Skeletal muscle tissue (tissue), 3 donors: ENCODE measurements at regions not wholly inside any gene's neighbourhood (a gene's known extent, or its start where the extent isn't known, plus 50 kb on each side); places are given as distances from the start of the nearest gene placed in this dataset.
"Not testable (repeated sequence)": the region's sequence is repeated elsewhere in the genome, so short reads cannot be mapped to it uniquely, and the experiment has no call there.

ENCODE experiments used
- H3K27ac ChIP-seq: one replicate; pipeline ENCODE4 v1.7.0; 2013; ENCODE audit warnings: mild to moderate bottlenecking, low read depth, low read length, inconsistent platforms
- H3K27me3 ChIP-seq, 3 donors: one replicate each; pipeline ENCODE4 v1.7.0; 2013; ENCODE audit warnings: low read length in 3 of 3; ENCODE audit not compliant: control insufficient read depth in 3 of 3, insufficient read depth in 3 of 3
- H3K36me3 ChIP-seq, 3 donors: one replicate each; pipeline ENCODE4 v1.7.0; 2013; ENCODE audit warnings: low read length in 3 of 3; ENCODE audit not compliant: control insufficient read depth in 3 of 3, insufficient read depth in 3 of 3
- H3K4me1 ChIP-seq, 3 donors: one replicate each; pipeline ENCODE4 v1.7.0; 2013; ENCODE audit warnings: low read length in 3 of 3, mild to moderate bottlenecking in 3 of 3; ENCODE audit not compliant: control insufficient read depth in 3 of 3, insufficient read depth in 3 of 3
- H3K4me3 ChIP-seq, 3 donors: one replicate each; pipeline ENCODE4 v1.7.0; 2013; ENCODE audit warnings: low read length in 3 of 3
- H3K9ac ChIP-seq, 3 donors: one replicate each; pipeline ENCODE4 v1.7.0; 2013; ENCODE audit warnings: low read length in 3 of 3, mild to moderate bottlenecking in 3 of 3, moderate library complexity in 2 of 3, low read depth in 1 of 3
- H3K9me3 ChIP-seq, 3 donors: one replicate each; pipeline ENCODE4 v1.7.0; 2013; ENCODE audit warnings: low read length in 3 of 3; ENCODE audit not compliant: control insufficient read depth in 3 of 3
- donor health status: Osteomylitis.

- H3K9me3 ChIP-seq, H3K9ac ChIP-seq, H3K4me1 ChIP-seq, H3K27ac ChIP-seq, H3K36me3 ChIP-seq, H3K4me3 ChIP-seq: not testable (repeated sequence)
- H3K27me3 ChIP-seq, result peaks cover 8 to 22% (median 22%) of the 10 kb centered on the region in 3 donors
These were observed 99.1 kb upstream of the FMN2 start for GRCh38 chr1:239992566-239992965.

- no peaks in the 10 kb centered on the region for H3K36me3 ChIP-seq
- H3K9ac ChIP-seq, result no peak overlapping the region
- H3K4me1 ChIP-seq, result peaks cover 0 to 5% (median 0%) of the 10 kb centered on the region in 3 donors
- H3K27ac ChIP-seq, result no peak overlapping the region
- peaks cover 12 to 28% (median 24%) of the 10 kb centered on the region in 3 donors for H3K27me3 ChIP-seq
- H3K4me3 ChIP-seq, result no peak overlapping the region
- no peaks in the 10 kb centered on the region for H3K9me3 ChIP-seq
These were observed 98.3 kb upstream of the FMN2 start for GRCh38 chr1:239993366-239993765.

- Histone ChIP-seq H3K36me3 (no peaks in the 10 kb centered on the region), H3K9me3 (no peaks in the 10 kb centered on the region), H3K4me1 (peaks cover 0 to 5% (median 0%) of the 10 kb centered on the region in 3 donors), H3K27ac (no peak overlapping the region), H3K9ac (no peak overlapping the region), H3K4me3 (no peak overlapping the region), H3K27me3 (peaks cover 22 to 42% (median 26%) of the 10 kb centered on the region in 3 donors)
These were observed 96.4 kb upstream of the FMN2 start for GRCh38 chr1:239995281-239995680.

GRCh38 chr1:239997160-239997514 lies 94.5 kb upstream of the FMN2 start:
- no peak overlapping the region for H3K9ac ChIP-seq
- peaks cover 22 to 42% (median 26%) of the 10 kb centered on the region in 3 donors for H3K27me3 ChIP-seq
- peaks cover 0 to 5% (median 0%) of the 10 kb centered on the region in 3 donors for H3K4me1 ChIP-seq
- H3K4me3 ChIP-seq, result no peak overlapping the region
- no peaks in the 10 kb centered on the region for H3K36me3 ChIP-seq
- no peaks in the 10 kb centered on the region for H3K9me3 ChIP-seq
- no peak overlapping the region for H3K27ac ChIP-seq

GRCh38 chr1:239997515-239998311 lies 94.0 kb upstream of the FMN2 start:
- Histone ChIP-seq H3K4me1 (peaks cover 0 to 5% (median 0%) of the 10 kb centered on the region in 3 donors), H3K27me3 (peaks cover 22 to 42% (median 26%) of the 10 kb centered on the region in 3 donors), H3K36me3 (no peaks in the 10 kb centered on the region), H3K27ac (no peak overlapping the region), H3K9ac (no peak overlapping the region), H3K4me3 (no peak overlapping the region), H3K9me3 (no peaks in the 10 kb centered on the region)

- Histone ChIP-seq H3K27ac (no peak overlapping the region), H3K27me3 (peaks cover 22 to 41% (median 26%) of the 10 kb centered on the region in 3 donors), H3K36me3 (no peaks in the 10 kb centered on the region), H3K4me3 (no peak overlapping the region), H3K4me1 (peaks cover 0 to 5% (median 0%) of the 10 kb centered on the region in 3 donors), H3K9me3 (no peaks in the 10 kb centered on the region), H3K9ac (no peak overlapping the region)
These were observed 93.4 kb upstream of the FMN2 start for GRCh38 chr1:239998312-239998649.

- H3K36me3 ChIP-seq, result no peaks in the 10 kb centered on the region
- H3K9ac ChIP-seq, result no peak overlapping the region
- H3K27me3 ChIP-seq, result peaks cover 22 to 38% (median 26%) of the 10 kb centered on the region in 3 donors
- no peak overlapping the region for H3K4me3 ChIP-seq
- H3K27ac ChIP-seq, result no peak overlapping the region
- peaks cover 0 to 2% (median 0%) of the 10 kb centered on the region in 3 donors for H3K9me3 ChIP-seq
- peaks cover 0 to 5% (median 0%) of the 10 kb centered on the region in 3 donors for H3K4me1 ChIP-seq
These were observed 92.5 kb upstream of the FMN2 start for GRCh38 chr1:239999170-239999569.

- Histone ChIP-seq H3K4me3 (no peak overlapping the region), H3K27ac (no peak overlapping the region), H3K9me3 (peaks cover 0 to 2% (median 0%) of the 10 kb centered on the region in 3 donors), H3K36me3 (no peaks in the 10 kb centered on the region), H3K9ac (no peak overlapping the region), H3K27me3 (peaks cover 20 to 29% (median 22%) of the 10 kb centered on the region in 3 donors), H3K4me1 (peaks cover 0 to 5% (median 0%) of the 10 kb centered on the region in 3 donors)
These were observed 91.0 kb upstream of the FMN2 start for GRCh38 chr1:240000634-240001033.

GRCh38 chr1:240001177-240001740 lies 90.4 kb upstream of the FMN2 start:
- peaks cover 0 to 5% (median 0%) of the 10 kb centered on the region in 3 donors for H3K4me1 ChIP-seq
- no peaks in the 10 kb centered on the region for H3K36me3 ChIP-seq
- H3K9ac ChIP-seq, result no peak overlapping the region
- H3K4me3 ChIP-seq, result no peak overlapping the region
- peaks cover 0 to 2% (median 0%) of the 10 kb centered on the region in 3 donors for H3K9me3 ChIP-seq
- H3K27me3 ChIP-seq, result peaks cover 17 to 28% (median 21%) of the 10 kb centered on the region in 3 donors
- H3K27ac ChIP-seq, result no peak overlapping the region

GRCh38 chr1:240004086-240004749 lies 87.5 kb upstream of the FMN2 start:
- Histone ChIP-seq H3K4me1 (no peaks in the 10 kb centered on the region), H3K36me3 (no peaks in the 10 kb centered on the region), H3K27me3 (peaks cover 2 to 6% (median 2%) of the 10 kb centered on the region in 3 donors), H3K27ac (no peak overlapping the region), H3K9me3 (peaks cover 0 to 2% (median 0%) of the 10 kb centered on the region in 3 donors), H3K4me3 (no peak overlapping the region), H3K9ac (no peak overlapping the region)
